GM19455 (cell line): ENCODE measurements at regions not wholly inside any gene's neighbourhood (a gene's known extent, or its start where the extent isn't known, plus 50 kb on each side); places are given as distances from the start of the nearest gene placed in this dataset.

Source experiments
- ATAC-seq: cut with Tn5 transposase; IDR thresholded peaks from one replicate; pipeline ENCODE4 v1.9.1; 2021; ENCODE audit not compliant: unreplicated experiment

DNA sequence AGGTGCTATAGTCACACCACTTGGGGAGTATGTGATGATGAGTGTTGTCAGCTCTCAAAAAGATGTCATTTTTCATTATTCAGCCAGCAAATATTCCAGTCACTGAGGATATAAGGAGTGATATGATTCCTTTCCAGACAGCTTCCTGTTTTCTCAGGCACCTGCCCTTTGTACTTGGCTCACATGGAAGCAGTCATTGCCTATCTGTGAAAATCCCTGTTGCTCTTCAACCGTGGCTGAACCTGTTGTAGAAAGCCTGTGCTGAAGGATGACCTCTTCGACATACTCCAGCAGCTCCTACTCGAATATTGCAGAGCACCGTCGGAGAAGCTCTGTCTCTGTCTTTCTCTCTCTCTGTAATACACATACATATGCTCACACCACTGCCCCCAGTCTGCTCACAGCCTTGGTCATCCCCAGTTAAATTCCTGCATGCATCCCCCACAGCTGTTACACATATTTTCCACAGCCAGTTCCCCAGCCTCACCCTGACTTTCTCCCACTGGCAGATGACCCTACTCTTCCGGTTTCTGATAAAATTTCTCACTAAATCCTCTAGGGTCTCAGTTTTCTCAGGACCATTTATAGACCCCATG is 204.2 kb upstream of the ARGLU1 start:
- ATAC-seq: no peak

DNA sequence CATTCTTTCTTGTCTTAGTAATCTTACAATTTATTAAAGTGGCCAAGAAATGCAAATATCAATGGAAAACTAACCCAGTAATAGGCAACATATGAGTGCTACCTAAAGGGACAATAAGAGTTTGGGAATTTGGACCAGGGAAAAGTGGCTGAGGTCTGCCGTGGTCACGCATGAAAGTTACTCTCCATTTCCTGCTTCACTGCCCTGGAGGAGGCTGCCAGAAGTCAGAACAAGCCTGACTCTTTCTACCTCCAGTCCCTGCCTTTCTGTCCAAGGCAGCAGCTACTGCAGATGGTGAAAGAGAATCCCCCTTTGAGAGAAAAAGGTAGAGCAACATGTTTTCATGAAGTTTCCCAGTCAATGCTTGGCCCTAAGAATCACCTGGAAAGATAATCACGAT is 201.1 kb upstream of the ARGLU1 start:
- no peak for ATAC-seq

DNA sequence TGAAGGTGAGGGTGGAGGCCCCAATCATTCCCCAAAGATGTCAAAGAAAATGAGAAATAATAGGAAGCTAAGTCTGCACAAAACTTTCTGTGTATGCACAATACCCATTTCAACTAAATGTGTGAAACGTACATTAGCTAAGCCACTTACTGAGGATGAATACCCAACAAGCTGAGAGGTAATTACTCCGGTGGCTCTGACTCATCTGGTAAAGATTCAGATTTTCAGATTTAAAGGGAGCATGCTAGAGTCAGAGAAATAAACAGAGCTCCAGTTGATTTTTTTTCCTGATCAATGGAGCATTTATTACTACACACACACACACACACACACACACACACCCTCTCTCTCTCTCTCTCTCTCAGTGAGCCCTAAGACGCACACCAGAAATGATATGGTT is 194.8 kb upstream of the ARGLU1 start:
- ATAC-seq: no peak

DNA sequence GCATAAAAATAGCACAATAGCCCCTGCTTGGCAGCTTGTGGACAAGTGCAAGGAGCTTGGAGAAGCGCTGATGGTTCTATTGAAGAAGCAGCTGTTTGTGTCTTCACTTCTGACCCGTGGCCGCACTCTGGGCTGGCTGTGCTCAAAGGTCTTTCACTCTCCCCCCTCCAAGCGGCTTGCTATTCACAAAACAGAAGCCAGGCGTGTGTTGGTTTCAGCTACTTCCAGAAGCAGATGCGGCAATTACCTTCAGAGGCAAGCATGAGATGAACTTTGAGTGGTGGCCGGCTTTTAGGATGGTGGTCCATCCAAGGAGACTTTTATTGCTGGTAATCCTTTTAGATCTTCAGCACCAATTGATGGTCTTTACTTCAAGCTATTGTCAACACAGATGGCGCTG is 188.5 kb upstream of the ARGLU1 start:
- no peak for ATAC-seq

DNA sequence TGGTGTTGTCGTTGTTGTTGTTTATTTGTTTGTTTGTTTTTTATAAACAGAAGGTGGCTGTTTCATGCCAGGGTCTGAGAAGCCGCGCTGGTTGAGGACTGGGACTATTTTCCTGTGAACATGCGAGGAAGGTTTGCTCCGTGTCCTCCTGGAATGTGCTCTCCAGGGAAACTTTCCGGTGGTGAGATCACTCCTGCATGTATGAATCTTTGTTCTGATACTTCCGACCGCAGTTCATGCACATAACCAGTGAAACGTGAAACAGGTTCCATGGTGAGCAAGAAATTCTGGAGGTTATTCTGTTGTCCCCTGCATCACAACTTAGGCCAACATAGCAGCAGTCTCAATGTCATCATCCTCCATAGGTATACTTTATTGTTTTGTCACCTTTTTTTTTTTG is 187.6 kb upstream of the ARGLU1 start:
- no peak for ATAC-seq

DNA sequence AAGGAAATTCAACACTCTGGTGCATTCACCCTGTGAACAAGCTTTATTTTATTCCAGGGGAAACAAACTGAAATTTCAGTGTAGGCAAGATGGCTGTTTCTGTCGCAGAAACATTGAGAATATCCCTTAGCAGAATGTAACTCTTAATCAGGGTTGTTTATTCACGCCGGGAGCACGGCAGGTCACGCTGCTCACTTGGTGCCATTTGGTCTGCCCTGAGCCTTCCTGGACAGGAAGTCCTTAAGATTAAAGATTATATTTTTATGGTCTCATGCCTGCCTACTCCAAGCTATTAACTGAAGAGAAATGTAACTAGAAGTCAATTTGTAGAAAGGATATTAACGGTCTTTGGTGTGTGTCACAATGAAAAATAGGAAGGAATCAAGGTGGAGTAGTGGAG is 185.3 kb upstream of the ARGLU1 start:
- ATAC-seq: no peak

DNA sequence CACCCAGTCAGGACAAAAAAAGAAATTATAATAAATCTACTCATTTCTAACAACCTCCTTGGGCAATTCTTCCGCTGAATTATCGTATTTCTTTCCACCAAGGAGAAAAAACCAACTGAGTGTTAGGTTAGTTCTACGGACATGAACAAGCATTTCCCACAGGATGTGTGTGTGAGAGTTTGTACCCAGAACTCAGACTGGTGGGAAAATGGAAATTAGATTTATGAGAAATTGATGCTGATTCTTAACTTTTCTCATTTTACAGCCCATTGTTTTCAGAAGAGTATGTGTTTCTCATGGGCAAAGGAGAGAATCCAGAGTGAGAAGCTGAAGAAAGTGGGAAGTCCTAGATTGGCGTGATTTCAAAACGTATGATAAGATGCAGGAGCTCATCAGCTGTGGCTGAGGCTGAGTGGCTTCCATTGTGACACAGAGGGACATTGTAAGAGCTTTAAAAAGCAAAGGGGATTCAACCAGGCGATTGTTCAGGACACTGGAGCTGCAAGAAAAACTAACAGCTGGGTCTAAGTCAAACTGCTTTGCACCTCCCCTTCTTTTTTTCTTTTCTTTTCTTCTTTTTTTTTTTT is 184.7 kb upstream of the ARGLU1 start:
- no peak for ATAC-seq

DNA sequence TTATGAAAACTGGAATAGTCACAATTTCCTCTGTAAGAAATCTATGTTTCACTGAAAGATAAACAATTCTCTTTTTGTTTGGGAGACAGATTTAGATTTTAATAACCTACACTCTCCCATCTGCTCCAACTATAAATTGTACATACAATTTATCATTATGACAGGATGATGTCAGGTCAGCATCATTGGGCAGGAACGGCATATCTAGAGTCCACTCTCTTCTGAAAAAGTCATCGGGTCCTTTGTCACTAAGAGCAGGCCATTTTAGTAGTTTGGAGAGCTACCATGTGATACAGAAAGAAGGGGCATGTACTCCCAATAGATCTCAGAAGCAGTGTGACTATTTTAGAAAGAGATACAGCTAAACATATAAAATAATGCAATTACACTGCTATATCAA is 180.8 kb upstream of the ARGLU1 start:
- no peak for ATAC-seq

DNA sequence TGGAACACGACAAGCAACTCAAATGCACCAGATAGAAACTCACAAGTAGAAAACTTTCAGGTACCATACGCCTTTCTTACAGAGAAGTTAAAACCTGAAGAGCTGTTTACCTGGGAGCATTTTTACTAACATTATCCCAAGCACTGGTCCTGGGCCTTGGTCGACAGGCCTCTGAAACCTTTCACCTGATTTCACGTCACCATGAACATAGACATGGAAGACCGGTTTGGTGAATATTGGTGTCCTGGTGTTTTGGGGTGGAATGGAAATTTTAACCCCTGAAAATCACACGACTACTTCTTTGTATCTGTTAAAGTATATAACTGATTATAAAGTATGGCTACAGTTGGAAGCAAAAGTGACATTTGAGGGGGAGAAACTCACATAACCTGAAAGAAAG is 176.6 kb upstream of the ARGLU1 start:
- ATAC-seq: no peak

DNA sequence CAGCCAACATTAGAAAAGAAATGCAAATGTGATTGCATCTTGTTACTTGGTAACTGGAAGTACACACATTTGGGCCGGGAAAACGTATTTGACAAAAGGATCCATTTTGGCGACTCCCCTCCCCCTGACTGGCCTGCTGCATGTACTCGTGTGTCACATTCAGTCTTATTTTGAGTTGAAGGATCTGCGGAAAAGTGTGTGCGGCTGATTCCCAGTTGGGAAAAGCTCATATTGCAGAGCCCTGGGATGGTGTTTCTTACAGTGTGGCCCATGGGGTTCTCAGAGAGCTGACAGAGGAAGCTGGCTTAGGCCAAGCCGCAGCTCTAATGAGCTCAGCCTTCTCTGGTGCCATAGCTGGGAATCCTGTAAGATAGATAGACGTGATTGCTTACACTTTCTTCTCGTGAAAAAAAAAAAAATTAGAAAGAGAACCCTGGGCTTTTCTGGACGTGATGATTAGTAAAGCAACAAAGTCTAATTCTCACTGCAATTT is 170.3 kb upstream of the ARGLU1 start:
- no peak for ATAC-seq

DNA sequence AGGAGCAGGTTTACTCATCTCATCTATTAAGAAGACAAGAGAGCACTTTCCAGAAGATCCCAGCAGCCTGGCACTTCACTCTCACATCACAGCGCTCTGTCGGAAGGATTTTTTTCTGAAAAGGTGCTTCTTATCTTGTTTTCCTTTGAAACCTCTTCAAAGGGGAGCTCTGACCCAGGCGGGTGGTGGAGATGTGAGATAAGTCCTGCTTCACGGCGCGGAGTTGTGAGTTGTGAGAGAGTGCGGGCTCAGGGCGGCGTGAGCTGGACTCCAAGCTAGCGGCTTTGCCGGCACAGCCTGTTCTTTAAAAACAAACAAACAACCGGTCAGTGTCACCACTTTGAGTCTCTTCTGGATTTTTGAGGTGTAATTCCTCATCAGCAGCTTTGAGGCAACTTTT is 169.0 kb upstream of the ARGLU1 start:
- no peak for ATAC-seq

DNA sequence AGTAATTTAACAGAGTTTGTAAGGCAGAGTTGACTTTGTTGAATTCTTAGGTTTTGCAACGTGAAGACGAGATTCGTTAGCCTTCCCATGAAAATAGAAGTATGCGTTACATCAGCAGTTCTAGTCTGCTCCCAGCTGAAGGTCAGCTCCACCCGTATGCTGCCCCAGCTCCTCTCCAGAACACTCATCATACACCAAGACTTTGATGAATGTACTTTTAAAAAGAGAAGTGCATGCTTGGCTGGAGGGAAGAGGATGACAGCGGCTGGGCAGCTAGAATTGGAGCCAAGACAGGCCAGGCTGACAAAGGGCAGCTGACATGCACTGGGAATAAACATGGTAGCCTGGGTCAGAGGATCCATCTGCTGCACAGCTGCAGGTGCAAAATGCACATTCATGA is 166.3 kb upstream of the ARGLU1 start:
- ATAC-seq: no peak

DNA sequence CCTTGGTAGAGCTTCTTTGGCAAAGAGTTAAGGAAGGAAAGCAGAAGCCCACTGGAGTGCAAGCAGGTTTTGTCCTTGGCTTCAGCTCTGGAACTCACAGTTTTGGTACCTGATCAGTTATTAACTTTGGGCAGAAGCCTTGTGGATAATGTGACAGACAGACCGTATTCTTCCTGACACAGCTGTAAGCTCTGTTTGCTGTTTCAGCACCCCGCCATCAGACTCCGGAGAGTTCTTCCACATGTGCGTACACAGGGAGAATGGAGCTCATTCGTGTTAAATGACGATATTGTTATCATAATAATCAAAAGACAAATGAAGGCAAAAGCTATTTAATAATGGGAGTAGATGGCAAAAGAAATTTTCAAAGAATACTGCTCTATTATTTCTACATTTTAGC is 155.1 kb upstream of the ARGLU1 start:
- no peak for ATAC-seq

DNA sequence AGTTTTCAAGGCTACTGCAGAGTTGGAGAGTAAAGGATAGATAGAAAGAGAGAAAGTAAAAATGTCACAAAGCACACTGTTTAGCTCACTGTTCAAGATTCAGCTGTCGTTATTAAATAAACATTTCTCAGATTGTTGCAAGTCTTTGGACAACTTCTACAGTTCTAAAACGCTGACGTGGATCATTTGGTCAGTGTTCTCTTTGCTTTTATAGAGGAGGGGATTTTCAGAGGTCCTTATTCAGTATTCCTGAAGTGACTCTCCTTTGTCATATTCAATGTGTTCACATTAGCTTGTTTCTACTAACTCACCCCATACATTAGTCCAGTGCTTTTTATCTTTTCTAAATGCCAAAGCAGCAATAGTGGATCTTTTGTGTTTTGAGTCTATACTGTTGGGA is 154.7 kb upstream of the ARGLU1 start:
- no peak for ATAC-seq

DNA sequence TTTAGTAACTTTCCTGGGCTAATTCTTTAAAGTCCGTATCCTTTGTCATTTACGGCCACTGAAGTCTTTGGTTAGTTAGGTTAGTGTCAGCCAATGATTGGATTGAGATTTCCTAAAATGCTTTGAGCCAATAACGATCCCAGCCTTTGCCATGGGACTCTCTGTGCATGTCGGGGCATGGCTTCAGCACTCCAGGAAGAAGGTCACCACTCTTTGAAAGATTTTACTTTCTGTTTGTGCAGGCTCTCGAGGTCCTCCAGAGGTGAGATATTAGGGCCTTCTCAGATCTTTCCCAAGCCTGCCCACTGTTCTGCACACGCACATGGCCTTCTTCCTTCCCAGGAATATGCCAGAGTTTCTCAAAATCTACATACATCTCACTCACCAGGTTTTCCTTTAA is 153.7 kb upstream of the ARGLU1 start:
- no peak for ATAC-seq

DNA sequence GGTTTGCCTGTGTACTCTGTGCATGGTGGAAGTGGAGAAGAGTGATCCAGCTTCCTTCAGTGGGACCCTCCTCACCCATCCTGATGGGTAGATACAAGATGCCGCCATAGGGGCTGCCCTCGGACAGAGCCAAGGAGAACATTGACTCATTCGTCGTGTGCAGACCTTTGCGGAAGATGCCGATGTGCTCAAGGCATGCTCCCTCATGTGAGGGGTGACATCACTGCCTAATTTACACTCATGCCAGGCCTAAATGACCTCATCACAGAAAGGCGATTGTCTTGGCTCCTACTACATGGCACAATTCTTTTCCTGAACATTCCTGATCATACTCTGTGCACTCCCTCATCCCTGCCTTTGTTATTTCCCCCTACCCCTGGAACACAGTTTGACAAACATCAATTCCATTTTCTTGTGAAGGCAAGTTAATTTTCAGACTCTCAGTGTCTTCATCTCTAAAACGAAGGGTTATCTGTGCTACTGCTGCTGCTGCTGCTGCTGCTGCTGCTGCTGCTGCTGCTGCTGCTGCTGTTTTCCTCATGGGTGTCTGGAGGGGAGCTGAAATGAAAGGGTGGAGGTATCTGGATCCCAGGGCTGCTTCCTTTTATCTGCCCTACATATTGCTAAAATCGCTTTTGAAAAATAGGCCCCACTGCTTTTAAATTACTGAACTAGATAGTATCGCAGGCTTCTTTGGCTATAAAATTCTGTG is 146.5 kb upstream of the ARGLU1 start:
- no peak for ATAC-seq

DNA sequence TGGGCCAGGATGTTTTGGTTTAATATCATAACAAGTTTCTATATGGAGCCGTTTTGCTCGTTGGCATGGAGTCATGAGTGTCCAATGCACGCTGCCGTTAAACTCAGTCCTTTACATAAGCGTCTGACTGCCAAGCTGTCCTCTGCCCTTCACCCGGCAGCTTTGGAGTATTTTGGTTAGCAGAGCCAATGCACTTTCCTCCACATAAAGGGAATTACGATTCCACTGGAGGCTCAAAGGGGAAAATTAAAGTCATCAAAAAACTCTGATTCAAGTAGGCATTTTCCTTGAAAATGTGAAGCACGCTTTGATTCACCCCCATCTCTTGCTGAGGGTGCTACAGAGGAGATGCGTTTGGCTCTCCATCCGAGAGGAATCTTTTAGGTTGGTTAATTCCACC is 144.4 kb upstream of the ARGLU1 start:
- ATAC-seq: no peak

DNA sequence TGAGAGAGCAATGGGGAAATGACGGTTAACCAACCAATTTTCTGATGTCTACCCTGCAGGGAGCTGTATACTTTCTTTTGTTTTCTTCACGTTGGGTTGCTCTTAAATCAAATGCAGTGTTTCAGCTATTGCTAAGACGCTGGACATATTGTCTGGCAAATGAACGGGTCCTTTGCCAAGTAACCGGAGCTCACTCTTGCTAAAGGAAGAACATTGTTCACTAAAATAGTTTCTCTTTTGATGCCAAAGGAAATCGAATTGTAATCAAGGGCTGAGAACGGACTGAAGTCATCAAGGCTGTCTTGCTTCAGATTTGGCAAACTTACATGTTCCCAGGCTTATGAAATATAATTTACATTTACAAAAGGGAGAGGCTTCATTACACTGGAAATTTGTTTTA is 142.3 kb upstream of the ARGLU1 start:
- ATAC-seq: no peak

DNA sequence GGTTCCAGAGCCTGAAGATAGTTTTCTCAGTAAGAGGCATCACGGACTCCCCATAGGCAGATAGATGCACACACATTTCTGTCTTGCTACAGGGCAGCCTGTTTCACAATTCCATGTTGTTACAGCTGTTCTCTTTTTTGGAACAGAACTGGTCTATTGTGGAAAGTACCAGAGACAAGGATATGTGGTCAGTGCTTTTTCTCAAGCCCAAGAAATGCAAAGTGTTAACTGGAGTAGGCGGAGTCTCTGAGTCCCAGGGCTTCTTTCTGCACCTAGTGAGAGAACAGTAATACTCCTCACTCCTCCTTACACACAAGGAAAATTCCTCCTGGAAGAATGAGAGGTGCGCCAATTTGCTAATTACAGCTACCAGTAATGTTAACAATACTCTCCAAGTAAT is 141.6 kb upstream of the ARGLU1 start:
- no peak for ATAC-seq

DNA sequence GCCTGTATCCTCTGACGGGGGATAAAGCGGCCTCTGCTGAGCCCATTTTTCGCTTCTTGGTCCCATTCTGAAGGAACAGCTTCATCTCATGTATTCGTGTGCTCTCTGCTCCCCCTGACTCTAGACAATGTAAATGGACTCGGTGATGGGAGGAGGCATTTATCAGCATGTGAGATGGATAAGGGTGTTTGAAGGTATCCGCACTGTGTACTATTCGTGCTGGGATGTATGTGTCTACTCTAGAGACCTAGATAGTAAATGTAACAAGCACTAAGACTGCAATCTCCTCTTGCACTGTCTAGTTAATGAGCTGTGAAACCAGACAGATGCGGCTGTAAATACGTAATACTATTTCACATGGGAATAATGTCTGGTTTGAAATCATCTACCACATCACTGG is 134.6 kb upstream of the ARGLU1 start:
- ATAC-seq: no peak

DNA sequence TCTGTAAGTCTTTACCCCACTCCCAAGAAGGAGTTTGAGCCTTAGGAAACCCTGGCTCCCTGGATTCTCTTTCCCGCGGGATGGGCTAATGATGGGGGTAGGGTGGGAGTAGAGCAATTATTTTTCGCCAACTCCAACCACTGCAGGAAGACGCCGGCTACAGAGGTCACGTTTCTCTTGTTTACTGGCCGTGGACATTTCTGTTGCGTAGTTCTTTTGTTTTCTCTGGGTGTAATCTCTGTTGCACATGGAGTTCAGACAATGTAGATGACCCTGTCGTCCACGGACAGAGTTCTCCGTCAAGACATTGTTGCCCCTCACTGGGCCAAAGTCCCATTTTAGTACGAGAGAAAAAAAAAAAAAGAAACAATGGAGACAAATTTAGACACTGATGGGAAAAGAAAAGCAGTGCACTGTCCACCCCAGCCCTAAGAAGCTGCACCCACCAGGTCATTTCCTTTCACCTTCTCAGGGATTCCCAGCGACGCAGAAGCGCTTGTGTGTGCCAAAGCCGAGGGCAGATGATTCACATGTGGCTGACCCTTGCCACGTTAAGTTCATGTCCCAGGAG is 133.9 kb upstream of the ARGLU1 start:
- no peak for ATAC-seq

DNA sequence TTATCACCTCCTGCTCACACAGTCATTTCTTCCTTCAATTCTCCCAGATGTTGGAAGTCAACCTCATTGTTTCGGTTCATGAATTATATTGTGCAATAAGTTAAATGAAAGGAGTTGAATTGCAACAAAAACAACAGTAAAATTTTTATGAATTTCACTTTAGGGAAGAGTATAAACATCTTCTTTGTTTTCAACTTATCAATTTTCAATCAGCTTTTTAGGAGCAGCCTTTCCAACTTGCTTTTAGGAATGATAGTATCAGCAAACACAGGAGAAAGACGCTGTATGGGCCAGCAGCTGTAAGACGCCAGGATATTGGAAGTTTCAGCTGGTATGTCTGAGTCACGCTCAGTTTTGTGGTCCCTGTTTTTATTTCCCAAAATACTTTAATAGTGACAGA is 132.5 kb upstream of the ARGLU1 start:
- no peak for ATAC-seq
